ENCODE measurements at regions not wholly inside any gene's neighbourhood (a gene's known extent, or its start where the extent isn't known, plus 50 kb on each side); places are given as distances from the start of the nearest gene placed in this dataset.

DNA sequence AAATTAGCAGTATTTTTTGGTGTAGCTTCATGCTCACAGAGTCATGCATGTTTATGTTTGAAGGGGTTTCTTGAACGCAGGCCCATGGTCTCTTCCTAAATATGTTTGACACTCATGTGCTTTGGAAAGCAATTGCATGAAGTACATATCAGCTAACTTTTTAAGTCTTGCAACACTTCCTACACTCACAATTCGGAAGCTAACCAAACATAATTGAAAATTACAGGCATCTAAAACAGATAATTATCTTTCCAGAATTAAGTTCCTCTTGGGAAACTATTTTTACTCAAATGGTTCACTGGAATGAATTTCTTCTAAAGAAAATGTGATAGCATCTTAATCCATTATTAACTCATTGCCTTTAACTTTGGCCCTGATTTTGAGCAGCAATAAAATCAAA is 438.9 kb downstream of the RAP2B start:
- no peak for TF ChIP-seq POLR2A (IDR thresholded peaks at IDR 0.05)
- TF ChIP-seq, protein P1, sequence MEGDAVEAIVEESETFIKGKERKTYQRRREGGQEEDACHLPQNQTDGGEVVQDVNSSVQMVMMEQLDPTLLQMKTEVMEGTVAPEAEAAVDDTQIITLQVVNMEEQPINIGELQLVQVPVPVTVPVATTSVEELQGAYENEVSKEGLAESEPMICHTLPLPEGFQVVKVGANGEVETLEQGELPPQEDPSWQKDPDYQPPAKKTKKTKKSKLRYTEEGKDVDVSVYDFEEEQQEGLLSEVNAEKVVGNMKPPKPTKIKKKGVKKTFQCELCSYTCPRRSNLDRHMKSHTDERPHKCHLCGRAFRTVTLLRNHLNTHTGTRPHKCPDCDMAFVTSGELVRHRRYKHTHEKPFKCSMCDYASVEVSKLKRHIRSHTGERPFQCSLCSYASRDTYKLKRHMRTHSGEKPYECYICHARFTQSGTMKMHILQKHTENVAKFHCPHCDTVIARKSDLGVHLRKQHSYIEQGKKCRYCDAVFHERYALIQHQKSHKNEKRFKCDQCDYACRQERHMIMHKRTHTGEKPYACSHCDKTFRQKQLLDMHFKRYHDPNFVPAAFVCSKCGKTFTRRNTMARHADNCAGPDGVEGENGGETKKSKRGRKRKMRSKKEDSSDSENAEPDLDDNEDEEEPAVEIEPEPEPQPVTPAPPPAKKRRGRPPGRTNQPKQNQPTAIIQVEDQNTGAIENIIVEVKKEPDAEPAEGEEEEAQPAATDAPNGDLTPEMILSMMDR (IDR thresholded peaks at IDR 0.05), result no peak

Measured in heart left ventricle (tissue), 13 donors.